Breast epithelium (tissue), 4 donors: ENCODE measurements at regions not wholly inside any gene's neighbourhood (a gene's known extent, or its start where the extent isn't known, plus 50 kb on each side); places are given as distances from the start of the nearest gene placed in this dataset.

Experiments
- DNase-seq, 2 donors: peaks; one replicate each; pipeline ENCODE4 v3.0.0-alpha.2; 2019; ENCODE audit warnings: low spot score in 2 of 2
- H3K27ac ChIP-seq, 2 donors: fragments of 200-600 bp; sonication (generic) in 1 of 2; one replicate each; pipeline ENCODE4 v1.5.1; 2016 to 2019; ENCODE audit warnings: mild to moderate bottlenecking in 1 of 2
- H3K27me3 ChIP-seq, 2 donors: fragments of 200-600 bp; sonication (generic) in 1 of 2; one replicate each; pipeline versions ENCODE4 v1.5.1 to v1.6.0; 2017 to 2019; ENCODE audit warnings: control low read depth in 1 of 2, mild to moderate bottlenecking in 1 of 2
- H3K36me3 ChIP-seq: fragments of 200-600 bp; one replicate; pipeline ENCODE4 v1.5.1; 2019
- H3K4me1 ChIP-seq, 2 donors: fragments of 200-600 bp; sonication (generic); one replicate each; pipeline ENCODE4 v1.5.1; 2016 to 2019; ENCODE audit warnings: control low read depth in 1 of 2
- H3K4me3 ChIP-seq, 3 donors: fragments of 200-600 bp; sonication (generic); 1 replicate in 2 of 3; 2 replicates in 1 of 3; pipeline ENCODE4 v1.5.1; 2016 to 2019; ENCODE audit warnings: mild to moderate bottlenecking in 3 of 3, moderate library complexity in 2 of 3
- H3K9me3 ChIP-seq, 2 donors: fragments of 200-600 bp; sonication (generic) in 1 of 2; one replicate each; pipeline ENCODE4 v1.5.1; 2016 to 2019; ENCODE audit warnings: control low read depth in 1 of 2
- POLR2A ChIP-seq: fragments of 450-650 bp; IDR thresholded peaks from one replicate; pipeline ENCODE4 v1.6.1; 2016; ENCODE audit warnings: antibody characterized with exemption, mild to moderate bottlenecking, moderate library complexity
- POLR2AphosphoS5 ChIP-seq, 3 donors: sonication (generic); formaldehyde crosslinking; IDR thresholded peaks; one replicate each; pipeline ENCODE4 v1.6.1; 2017; ENCODE audit warnings: antibody characterized with exemption in 3 of 3
- intact Hi-C: fragments of 100-400 bp; cut with DNase I; formaldehyde crosslinking; loops from one replicate; pipeline ENCODE4 v1.15.1; 2023; ENCODE audit warnings: low total_unique reads
- TF ChIP-seq, protein P1 (sequence below), 3 donors: fragments of 450-650 bp; IDR thresholded peaks; one replicate each; pipeline ENCODE4 v1.5.1; 2016 to 2017; ENCODE audit warnings: antibody characterized with exemption in 3 of 3, mild to moderate bottlenecking in 3 of 3, moderate library complexity in 3 of 3

GRCh38 chr14:41393512-41393911, 213.2 kb upstream of the LRFN5 start:
- no peak overlapping the region for H3K27ac ChIP-seq
- intact Hi-C loops, result no loop called here
- no peaks in the 10 kb centered on the region for H3K4me1 ChIP-seq
- no peaks in the 10 kb centered on the region for H3K36me3 ChIP-seq
- H3K9me3 ChIP-seq, result no peaks in the 10 kb centered on the region
- no peaks in the 10 kb centered on the region for H3K27me3 ChIP-seq
- DNase-seq, result no peak
- TF ChIP-seq POLR2AphosphoS5 (IDR thresholded peaks at IDR 0.05) (no peak), POLR2A (no peak)
- TF ChIP-seq, protein P1, sequence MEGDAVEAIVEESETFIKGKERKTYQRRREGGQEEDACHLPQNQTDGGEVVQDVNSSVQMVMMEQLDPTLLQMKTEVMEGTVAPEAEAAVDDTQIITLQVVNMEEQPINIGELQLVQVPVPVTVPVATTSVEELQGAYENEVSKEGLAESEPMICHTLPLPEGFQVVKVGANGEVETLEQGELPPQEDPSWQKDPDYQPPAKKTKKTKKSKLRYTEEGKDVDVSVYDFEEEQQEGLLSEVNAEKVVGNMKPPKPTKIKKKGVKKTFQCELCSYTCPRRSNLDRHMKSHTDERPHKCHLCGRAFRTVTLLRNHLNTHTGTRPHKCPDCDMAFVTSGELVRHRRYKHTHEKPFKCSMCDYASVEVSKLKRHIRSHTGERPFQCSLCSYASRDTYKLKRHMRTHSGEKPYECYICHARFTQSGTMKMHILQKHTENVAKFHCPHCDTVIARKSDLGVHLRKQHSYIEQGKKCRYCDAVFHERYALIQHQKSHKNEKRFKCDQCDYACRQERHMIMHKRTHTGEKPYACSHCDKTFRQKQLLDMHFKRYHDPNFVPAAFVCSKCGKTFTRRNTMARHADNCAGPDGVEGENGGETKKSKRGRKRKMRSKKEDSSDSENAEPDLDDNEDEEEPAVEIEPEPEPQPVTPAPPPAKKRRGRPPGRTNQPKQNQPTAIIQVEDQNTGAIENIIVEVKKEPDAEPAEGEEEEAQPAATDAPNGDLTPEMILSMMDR (IDR thresholded peaks at IDR 0.05), result no peak
- no peak overlapping the region for H3K4me3 ChIP-seq

- Histone ChIP-seq H3K27ac (no peak overlapping the region), H3K27me3 (no peaks in the 10 kb centered on the region), H3K9me3 (no peaks in the 10 kb centered on the region), H3K4me3 (no peak overlapping the region), H3K4me1 (no peaks in the 10 kb centered on the region), H3K36me3 (no peaks in the 10 kb centered on the region)
- intact Hi-C loops, result no loop called here
- no peak for TF ChIP-seq POLR2A
- TF ChIP-seq, protein P1 (IDR thresholded peaks at IDR 0.05), result no peak
- no peak for TF ChIP-seq POLR2AphosphoS5 (IDR thresholded peaks at IDR 0.05)
- DNase-seq, result no peak
These were observed 214.4 kb upstream of the LRFN5 start for GRCh38 chr14:41392226-41392625.

- H3K27me3 ChIP-seq, result no peaks in the 10 kb centered on the region
These were observed 217.3 kb upstream of the LRFN5 start for GRCh38 chr14:41389355-41389754.

GRCh38 chr14:41385797-41386196, 220.9 kb upstream of the LRFN5 start:
- no peak overlapping the region for H3K27ac ChIP-seq
- H3K4me3 ChIP-seq, result no peak overlapping the region
- intact Hi-C loops, result no loop called here
- no peaks in the 10 kb centered on the region for H3K4me1 ChIP-seq
- no peaks in the 10 kb centered on the region for H3K9me3 ChIP-seq
- DNase-seq, result no peak
- TF ChIP-seq, protein P1 (IDR thresholded peaks at IDR 0.05), result no peak
- no peak for TF ChIP-seq POLR2AphosphoS5 (IDR thresholded peaks at IDR 0.05)
- no peak for TF ChIP-seq POLR2A
- H3K36me3 ChIP-seq, result no peaks in the 10 kb centered on the region
- no peaks in the 10 kb centered on the region for H3K27me3 ChIP-seq

More at GRCh38 chr14:41389355-41389754, 217.3 kb upstream of the LRFN5 start:
- Histone ChIP-seq H3K4me1 (no peaks in the 10 kb centered on the region), H3K4me3 (no peak overlapping the region), H3K9me3 (no peaks in the 10 kb centered on the region), H3K27ac (no peak overlapping the region), H3K36me3 (no peaks in the 10 kb centered on the region)
- DNase-seq, result no peak
- intact Hi-C loops, result no loop called here
- TF ChIP-seq POLR2A (no peak), POLR2AphosphoS5 (IDR thresholded peaks at IDR 0.05) (no peak)
- TF ChIP-seq, protein P1 (IDR thresholded peaks at IDR 0.05), result no peak

DNA sequence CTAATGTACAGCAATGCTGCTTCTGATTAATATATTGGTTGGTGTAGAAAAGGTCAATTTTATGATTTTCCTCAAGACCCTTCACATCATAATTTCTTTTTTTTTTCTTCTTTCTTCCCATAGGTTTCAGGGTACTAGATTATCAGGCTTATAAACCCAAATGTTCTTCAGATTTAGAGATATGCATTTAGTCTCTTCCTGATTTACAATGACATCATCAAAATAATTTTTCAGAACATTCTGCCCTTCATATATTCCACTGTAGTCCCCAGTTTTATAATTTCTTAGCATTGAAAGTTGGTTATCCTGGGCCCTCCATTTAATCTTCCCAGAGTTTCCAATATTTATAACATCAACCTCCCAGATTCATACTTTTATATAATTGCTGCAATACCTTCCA, 226.7 kb upstream of the LRFN5 start:
- DNase-seq, result no peak
- Histone ChIP-seq H3K4me3 (no peak overlapping the region), H3K9me3 (no peaks in the 10 kb centered on the region), H3K27me3 (no peaks in the 10 kb centered on the region), H3K36me3 (no peaks in the 10 kb centered on the region), H3K27ac (no peak overlapping the region), H3K4me1 (no peaks in the 10 kb centered on the region)
- TF ChIP-seq, protein P1 (IDR thresholded peaks at IDR 0.05), result no peak
- TF ChIP-seq POLR2AphosphoS5 (IDR thresholded peaks at IDR 0.05), result no peak
- intact Hi-C loops, result no loop called here
